Central memory CD4-positive, alpha-beta T cell (primary cell): ENCODE measurements at regions not wholly inside any gene's neighbourhood (a gene's known extent, or its start where the extent isn't known, plus 50 kb on each side); places are given as distances from the start of the nearest gene placed in this dataset.

Experiments
- DNase-seq: peaks from one replicate; pipeline ENCODE4 v3.0.0; 2022

GRCh38 chr10:22071332-22071731, 67.8 kb upstream of the DNAJC1 start:
- no peak for DNase-seq

GRCh38 chr10:22067091-22067490, 63.6 kb upstream of the DNAJC1 start:
- no peak for DNase-seq

- peak; percentile 38 for DNase-seq
These were observed 57.5 kb upstream of the DNAJC1 start for GRCh38 chr10:22060984-22061383.

- no peak for DNase-seq
These were observed 54.7 kb upstream of the DNAJC1 start for GRCh38 chr10:22058201-22058600.

- DNase-seq = no peak
These were observed 51.4 kb upstream of the DNAJC1 start for GRCh38 chr10:22054961-22055360.
